ENCODE measurements at regions not wholly inside any gene's neighbourhood (a gene's known extent, or its start where the extent isn't known, plus 50 kb on each side); places are given as distances from the start of the nearest gene placed in this dataset.

- TF ChIP-seq CTCF (IDR thresholded peaks at IDR 0.05) (no peak), POLR2A (IDR thresholded peaks at IDR 0.05) (no peak)
- no peak for DNase-seq
- Histone ChIP-seq H3K36me3 (no peaks in the 10 kb centered on the region), H3K27me3 (no peaks in the 10 kb centered on the region), H3K9me3 (no peaks in the 10 kb centered on the region), H3K27ac (no peak overlapping the region), H3K4me1 (no peaks in the 10 kb centered on the region), H3K4me3 (no peak overlapping the region)
- 64% methylated on average over 4 of the region's 4 CpGs for WGBS (ENCODE audit: insufficient coverage, low coverage, low lambda C conversion rate, missing lambda C conversion rate)
- intact Hi-C loops (cut with DNase I), result no loop called here
- ATAC-seq, result no peak
Observed at GRCh38 chr2:217160103-217160743, 300.4 kb upstream of the TNP1 start.

- intact Hi-C loops (cut with DNase I), result loop anchor here in 1 of 2 donors (10.0 kb wide), 1 partner anchor 474 kb away; no protein-coding TSS in a partner anchor
- H3K36me3 ChIP-seq, result no peaks in the 10 kb centered on the region
- H3K4me3 ChIP-seq, result no peak overlapping the region
- DNase-seq (no peak), ATAC-seq (no peak)
- TF ChIP-seq POLR2A (IDR thresholded peaks at IDR 0.05) (no peak), CTCF (IDR thresholded peaks at IDR 0.05) (no peak)
- H3K27me3 ChIP-seq, result no peaks in the 10 kb centered on the region
- no peaks in the 10 kb centered on the region for H3K4me1 ChIP-seq
- no peaks in the 10 kb centered on the region for H3K9me3 ChIP-seq
- no peak overlapping the region for H3K27ac ChIP-seq
- WGBS (ENCODE audit: insufficient coverage, low coverage, low lambda C conversion rate, missing lambda C conversion rate), result 60% methylated on average over 2 of the region's 2 CpGs
Observed at GRCh38 chr2:217158928-217159327, 299.1 kb upstream of the TNP1 start.

GRCh38 chr2:217157581-217157980 lies 297.7 kb upstream of the TNP1 start:
- H3K27ac ChIP-seq, result no peak overlapping the region
- no peaks in the 10 kb centered on the region for H3K4me1 ChIP-seq
- H3K36me3 ChIP-seq, result no peaks in the 10 kb centered on the region
- H3K9me3 ChIP-seq, result no peaks in the 10 kb centered on the region
- WGBS (ENCODE audit: insufficient coverage, low coverage, low lambda C conversion rate, missing lambda C conversion rate), result 82% methylated on average over 4 of the region's 6 CpGs
- no peak overlapping the region for H3K4me3 ChIP-seq
- TF ChIP-seq CTCF (IDR thresholded peaks at IDR 0.05), result no peak
- no peak for TF ChIP-seq POLR2A (IDR thresholded peaks at IDR 0.05)
- DNase-seq, result no peak
- intact Hi-C loops (cut with DNase I), result loop anchor here in 1 of 2 donors (10.0 kb wide), 1 partner anchor 473 kb away; no protein-coding TSS in a partner anchor
- H3K27me3 ChIP-seq, result no peaks in the 10 kb centered on the region
- ATAC-seq, result no peak

GRCh38 chr2:217156801-217157200 lies 296.9 kb upstream of the TNP1 start:
- Histone ChIP-seq H3K27me3 (no peaks in the 10 kb centered on the region), H3K9me3 (no peaks in the 10 kb centered on the region), H3K27ac (no peak overlapping the region), H3K36me3 (no peaks in the 10 kb centered on the region), H3K4me1 (no peaks in the 10 kb centered on the region), H3K4me3 (no peak overlapping the region)
- ATAC-seq (no peak), DNase-seq (no peak)
- 57% methylated on average over 2 of the region's 2 CpGs for WGBS (ENCODE audit: insufficient coverage, low coverage, low lambda C conversion rate, missing lambda C conversion rate)
- TF ChIP-seq POLR2A (IDR thresholded peaks at IDR 0.05) (no peak), CTCF (IDR thresholded peaks at IDR 0.05) (no peak)
- intact Hi-C loops (cut with DNase I), result loop anchor here in 1 of 2 donors (10.0 kb wide), 1 partner anchor 472 kb away; no protein-coding TSS in a partner anchor
